ENCODE measurements at regions not wholly inside any gene's neighbourhood (a gene's known extent, or its start where the extent isn't known, plus 50 kb on each side); places are given as distances from the start of the nearest gene placed in this dataset.

GRCh38 chr4:174394915-174395314 is 111.2 kb downstream of the CEP44 start:
- Mint-ChIP-seq H3K4me1 (ENCODE audit: low read depth) (no peaks in the 10 kb centered on the region), H3K9me3 (ENCODE audit: low read depth) (peaks cover 4% of the 10 kb centered on the region), H3K36me3 (ENCODE audit: insufficient read depth) (no peaks in the 10 kb centered on the region), H3K27ac (no peak overlapping the region), H3K4me3 (ENCODE audit: low read depth) (no peak overlapping the region), H3K27me3 (peaks cover 3% of the 10 kb centered on the region)
- no peak for DNase-seq (ENCODE audit: low spot score, unreplicated experiment)
- TF ChIP-seq, protein P1, sequence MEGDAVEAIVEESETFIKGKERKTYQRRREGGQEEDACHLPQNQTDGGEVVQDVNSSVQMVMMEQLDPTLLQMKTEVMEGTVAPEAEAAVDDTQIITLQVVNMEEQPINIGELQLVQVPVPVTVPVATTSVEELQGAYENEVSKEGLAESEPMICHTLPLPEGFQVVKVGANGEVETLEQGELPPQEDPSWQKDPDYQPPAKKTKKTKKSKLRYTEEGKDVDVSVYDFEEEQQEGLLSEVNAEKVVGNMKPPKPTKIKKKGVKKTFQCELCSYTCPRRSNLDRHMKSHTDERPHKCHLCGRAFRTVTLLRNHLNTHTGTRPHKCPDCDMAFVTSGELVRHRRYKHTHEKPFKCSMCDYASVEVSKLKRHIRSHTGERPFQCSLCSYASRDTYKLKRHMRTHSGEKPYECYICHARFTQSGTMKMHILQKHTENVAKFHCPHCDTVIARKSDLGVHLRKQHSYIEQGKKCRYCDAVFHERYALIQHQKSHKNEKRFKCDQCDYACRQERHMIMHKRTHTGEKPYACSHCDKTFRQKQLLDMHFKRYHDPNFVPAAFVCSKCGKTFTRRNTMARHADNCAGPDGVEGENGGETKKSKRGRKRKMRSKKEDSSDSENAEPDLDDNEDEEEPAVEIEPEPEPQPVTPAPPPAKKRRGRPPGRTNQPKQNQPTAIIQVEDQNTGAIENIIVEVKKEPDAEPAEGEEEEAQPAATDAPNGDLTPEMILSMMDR (IDR thresholded peaks at IDR 0.05; ENCODE audit: unreplicated experiment): no peak

DNA sequence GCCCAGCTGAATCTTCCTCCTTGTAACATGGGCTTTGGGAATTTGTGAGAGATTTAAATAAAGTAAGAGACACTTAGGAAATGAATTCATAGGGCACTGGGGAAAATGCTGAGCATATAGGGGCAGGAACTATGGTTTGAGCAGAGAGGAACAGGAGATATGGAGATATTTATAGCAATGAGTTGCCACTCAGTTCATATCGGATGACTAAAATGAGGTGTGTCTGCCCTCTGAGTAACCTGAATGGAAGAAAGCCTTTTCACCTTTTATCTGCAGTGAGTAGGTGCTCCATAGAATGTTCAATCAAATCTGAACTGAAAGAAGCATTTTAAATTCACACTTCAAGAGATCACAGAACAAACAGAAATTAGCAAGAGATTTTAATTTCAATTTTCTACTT is 105.7 kb downstream of the CEP44 start:
- Mint-ChIP-seq H3K27ac (no peak overlapping the region), H3K4me1 (ENCODE audit: low read depth) (no peaks in the 10 kb centered on the region), H3K4me3 (ENCODE audit: low read depth) (no peak overlapping the region), H3K36me3 (ENCODE audit: insufficient read depth) (no peaks in the 10 kb centered on the region), H3K27me3 (no peaks in the 10 kb centered on the region), H3K9me3 (ENCODE audit: low read depth) (peaks cover 4% of the 10 kb centered on the region)
- TF ChIP-seq, protein P1 (IDR thresholded peaks at IDR 0.05; ENCODE audit: unreplicated experiment): no peak
- no peak for DNase-seq (ENCODE audit: low spot score, unreplicated experiment)

GRCh38 chr4:174388461-174389145 is 104.9 kb downstream of the CEP44 start:
- Mint-ChIP-seq H3K4me3 (ENCODE audit: low read depth) (no peak overlapping the region), H3K36me3 (ENCODE audit: insufficient read depth) (no peaks in the 10 kb centered on the region), H3K27me3 (no peaks in the 10 kb centered on the region), H3K4me1 (ENCODE audit: low read depth) (peaks cover 3% of the 10 kb centered on the region), H3K27ac (no peak overlapping the region), H3K9me3 (ENCODE audit: low read depth) (peaks cover 4% of the 10 kb centered on the region)
- DNase-seq (ENCODE audit: low spot score, unreplicated experiment): no peak
- TF ChIP-seq, protein P1 (IDR thresholded peaks at IDR 0.05; ENCODE audit: unreplicated experiment): no peak

GRCh38 chr4:174387721-174388120 is 104.0 kb downstream of the CEP44 start:
- Mint-ChIP-seq H3K27ac (no peak overlapping the region), H3K4me3 (ENCODE audit: low read depth) (no peak overlapping the region), H3K4me1 (ENCODE audit: low read depth) (peaks cover 12% of the 10 kb centered on the region), H3K27me3 (no peaks in the 10 kb centered on the region), H3K9me3 (ENCODE audit: low read depth) (peaks cover 4% of the 10 kb centered on the region), H3K36me3 (ENCODE audit: insufficient read depth) (no peaks in the 10 kb centered on the region)
- TF ChIP-seq, protein P1 (IDR thresholded peaks at IDR 0.05; ENCODE audit: unreplicated experiment): no peak
- no peak for DNase-seq (ENCODE audit: low spot score, unreplicated experiment)

DNA sequence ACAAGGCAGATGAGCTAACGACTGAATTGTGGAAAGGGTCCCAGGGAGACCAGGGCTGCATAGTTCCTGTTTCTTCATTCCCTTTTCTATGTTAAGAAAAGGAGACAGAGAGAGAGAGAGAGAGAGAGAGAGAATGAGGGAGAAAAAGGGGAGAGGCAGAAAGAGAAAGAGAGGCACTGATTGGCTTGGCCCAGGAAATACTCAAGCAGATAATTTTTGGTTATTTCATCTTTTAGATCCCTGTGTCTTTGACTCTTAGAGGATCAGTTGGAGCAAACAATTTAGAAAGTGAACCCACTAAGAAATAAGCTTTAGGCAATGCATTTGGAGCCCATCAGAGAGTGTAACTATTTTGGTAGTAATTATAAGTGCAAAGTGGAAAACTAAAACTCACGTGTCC is 103.4 kb downstream of the CEP44 start:
- Mint-ChIP-seq H3K36me3 (ENCODE audit: insufficient read depth) (no peaks in the 10 kb centered on the region), H3K27ac (no peak overlapping the region), H3K4me1 (ENCODE audit: low read depth) (peaks cover 13% of the 10 kb centered on the region), H3K27me3 (no peaks in the 10 kb centered on the region), H3K9me3 (ENCODE audit: low read depth) (no peaks in the 10 kb centered on the region), H3K4me3 (ENCODE audit: low read depth) (no peak overlapping the region)
- TF ChIP-seq, protein P1 (IDR thresholded peaks at IDR 0.05; ENCODE audit: unreplicated experiment): no peak
- no peak for DNase-seq (ENCODE audit: low spot score, unreplicated experiment)
